HG03066 (cell line): ENCODE measurements at regions not wholly inside any gene's neighbourhood (a gene's known extent, or its start where the extent isn't known, plus 50 kb on each side); places are given as distances from the start of the nearest gene placed in this dataset.

Experiments used
- ATAC-seq: cut with Tn5 transposase; IDR thresholded peaks from one replicate; pipeline ENCODE4 v1.9.1; 2021; ENCODE audit warnings: low read depth; ENCODE audit not compliant: unreplicated experiment

GRCh38 chr18:40553029-40553428 is 1402.0 kb upstream of the PIK3C3 start:
- no peak for ATAC-seq

- no peak for ATAC-seq
These were observed 1408.2 kb upstream of the PIK3C3 start for GRCh38 chr18:40546875-40547274.

GRCh38 chr18:40534723-40535122 is 1420.3 kb upstream of the PIK3C3 start:
- ATAC-seq, result no peak

GRCh38 chr18:40532046-40532445 is 1423.0 kb upstream of the PIK3C3 start:
- ATAC-seq, result no peak

GRCh38 chr18:40531051-40531450 is 1424.0 kb upstream of the PIK3C3 start:
- no peak for ATAC-seq

- no peak for ATAC-seq
These were observed 1425.6 kb upstream of the PIK3C3 start for GRCh38 chr18:40529478-40529877.

GRCh38 chr18:40524881-40525280 is 1430.2 kb upstream of the PIK3C3 start:
- no peak for ATAC-seq

- ATAC-seq, result no peak
These were observed 1431.7 kb upstream of the PIK3C3 start for GRCh38 chr18:40523287-40523686.

- ATAC-seq, result no peak
These were observed 1454.0 kb upstream of the PIK3C3 start for GRCh38 chr18:40501026-40501425.

GRCh38 chr18:40494603-40495002 is 1460.4 kb upstream of the PIK3C3 start:
- no peak for ATAC-seq

- no peak for ATAC-seq
These were observed 1461.7 kb upstream of the PIK3C3 start for GRCh38 chr18:40493316-40493715.

GRCh38 chr18:40489301-40489700 is 1465.7 kb upstream of the PIK3C3 start:
- ATAC-seq, result no peak

- no peak for ATAC-seq
These were observed 1469.7 kb upstream of the PIK3C3 start for GRCh38 chr18:40485318-40485717.

GRCh38 chr18:40473221-40474029 is 1481.6 kb upstream of the PIK3C3 start:
- ATAC-seq, result no peak

- ATAC-seq, result no peak
These were observed 1484.3 kb upstream of the PIK3C3 start for GRCh38 chr18:40470723-40471122.

GRCh38 chr18:40469851-40470250 is 1485.2 kb upstream of the PIK3C3 start:
- ATAC-seq, result no peak

GRCh38 chr18:40469316-40469715 is 1485.7 kb upstream of the PIK3C3 start:
- no peak for ATAC-seq

- ATAC-seq, result no peak
These were observed 1491.0 kb upstream of the PIK3C3 start for GRCh38 chr18:40464032-40464431.

- no peak for ATAC-seq
These were observed 1501.1 kb upstream of the PIK3C3 start for GRCh38 chr18:40453903-40454302.

GRCh38 chr18:40452599-40452998 is 1502.4 kb upstream of the PIK3C3 start:
- ATAC-seq, result no peak

GRCh38 chr18:40450751-40451150 is 1504.3 kb upstream of the PIK3C3 start:
- ATAC-seq, result no peak

- no peak for ATAC-seq
These were observed 1507.2 kb upstream of the PIK3C3 start for GRCh38 chr18:40447820-40448219.

GRCh38 chr18:40440088-40440487 is 1514.9 kb upstream of the PIK3C3 start:
- no peak for ATAC-seq
